ENCODE measurements at regions not wholly inside any gene's neighbourhood (a gene's known extent, or its start where the extent isn't known, plus 50 kb on each side); places are given as distances from the start of the nearest gene placed in this dataset.

DNA sequence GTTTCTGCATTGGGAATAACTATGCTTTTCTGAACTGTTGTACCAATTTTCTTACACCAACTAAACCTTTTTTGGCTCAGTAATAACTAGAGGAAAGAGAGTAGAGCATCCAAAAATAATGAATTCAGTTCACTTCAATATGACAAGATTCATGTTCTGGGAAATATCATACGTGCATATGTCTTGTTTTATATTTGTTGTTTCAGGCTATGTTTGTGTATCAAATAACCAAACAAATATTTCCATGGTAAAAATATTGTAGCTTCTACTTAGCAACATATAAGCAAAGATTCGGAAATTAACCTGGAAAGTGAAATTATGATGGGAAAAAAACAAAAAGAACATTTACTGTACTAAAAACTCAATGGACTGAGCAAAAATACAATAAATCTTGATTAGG, 503.2 kb downstream of the TMEM114 start:
- TF ChIP-seq CTCF (IDR thresholded peaks at IDR 0.05) = no peak
- Mint-ChIP-seq H3K4me1 (no peaks in the 10 kb centered on the region), H3K36me3 (no peaks in the 10 kb centered on the region), H3K27me3 (ENCODE audit: low read depth in 2 of 2) (no peaks in the 10 kb centered on the region), H3K27ac (no peak overlapping the region), H3K4me3 (no peak overlapping the region), H3K9me3 (peaks cover 10 to 11% of the 10 kb centered on the region in 2 donors)
- Histone ChIP-seq H3K4me3 (ENCODE audit: low read length) (no peak overlapping the region), H3K36me3 (ENCODE audit: control insufficient read depth, insufficient read depth, low read length) (no peaks in the 10 kb centered on the region), H3K27ac (ENCODE audit: low read length) (no peak overlapping the region), H3K4me1 (ENCODE audit: control insufficient read depth, insufficient read depth, low read length) (no peaks in the 10 kb centered on the region), H3K27me3 (ENCODE audit: control insufficient read depth, insufficient read depth, low read length) (no peaks in the 10 kb centered on the region), H3K9me3 (ENCODE audit: control insufficient read depth, insufficient read depth, low read length) (no peaks in the 10 kb centered on the region)
- intact Hi-C loops (cut with micrococcal nuclease) = no loop called here
- ATAC-seq (no peak), DNase-seq (no peak)
- no CpG with 5 or more reads among the region's 2 CpGs for WGBS (ENCODE audit: insufficient coverage)

GRCh38 chr16:8084882-8085281, 505.4 kb downstream of the TMEM114 start:
- Mint-ChIP-seq H3K4me3 (no peak overlapping the region), H3K27ac (no peak overlapping the region), H3K4me1 (no peaks in the 10 kb centered on the region), H3K36me3 (no peaks in the 10 kb centered on the region), H3K27me3 (ENCODE audit: low read depth in 2 of 2) (no peaks in the 10 kb centered on the region), H3K9me3 (peaks cover 7 to 11% of the 10 kb centered on the region in 2 donors)
- Histone ChIP-seq H3K4me3 (ENCODE audit: low read length) (no peak overlapping the region), H3K9me3 (ENCODE audit: control insufficient read depth, insufficient read depth, low read length) (no peaks in the 10 kb centered on the region), H3K4me1 (ENCODE audit: control insufficient read depth, insufficient read depth, low read length) (no peaks in the 10 kb centered on the region), H3K27ac (ENCODE audit: low read length) (no peak overlapping the region), H3K27me3 (ENCODE audit: control insufficient read depth, insufficient read depth, low read length) (no peaks in the 10 kb centered on the region), H3K36me3 (ENCODE audit: control insufficient read depth, insufficient read depth, low read length) (no peaks in the 10 kb centered on the region)
- ATAC-seq (no peak), DNase-seq (no peak)
- intact Hi-C loops (cut with micrococcal nuclease) = no loop called here
- WGBS (ENCODE audit: insufficient coverage) = 87% methylated on average over 2 of the region's 2 CpGs
- no peak for TF ChIP-seq CTCF (IDR thresholded peaks at IDR 0.05)

GRCh38 chr16:8084302-8084701, 506.0 kb downstream of the TMEM114 start:
- no peaks in the 10 kb centered on the region for H3K4me1 Mint-ChIP-seq
- 75% methylated on average over 1 of the region's 1 CpG for WGBS (ENCODE audit: insufficient coverage)
- ATAC-seq = no peak
- no peak overlapping the region for H3K4me3 Mint-ChIP-seq
- DNase-seq = no peak
- intact Hi-C loops (cut with micrococcal nuclease) = no loop called here
- Histone ChIP-seq H3K9me3 (ENCODE audit: control insufficient read depth, insufficient read depth, low read length) (no peaks in the 10 kb centered on the region), H3K36me3 (ENCODE audit: control insufficient read depth, insufficient read depth, low read length) (no peaks in the 10 kb centered on the region), H3K27ac (ENCODE audit: low read length) (no peak overlapping the region), H3K27me3 (ENCODE audit: control insufficient read depth, insufficient read depth, low read length) (no peaks in the 10 kb centered on the region), H3K4me3 (ENCODE audit: low read length) (no peak overlapping the region), H3K4me1 (ENCODE audit: control insufficient read depth, insufficient read depth, low read length) (no peaks in the 10 kb centered on the region)
- no peaks in the 10 kb centered on the region for H3K36me3 Mint-ChIP-seq
- H3K9me3 Mint-ChIP-seq = peaks cover 5 to 10% of the 10 kb centered on the region in 2 donors
- no peak overlapping the region for H3K27ac Mint-ChIP-seq
- H3K27me3 Mint-ChIP-seq (ENCODE audit: low read depth in 2 of 2) = no peaks in the 10 kb centered on the region
- TF ChIP-seq CTCF (IDR thresholded peaks at IDR 0.05) = no peak

- Mint-ChIP-seq H3K27me3 (ENCODE audit: low read depth in 2 of 2) (no peaks in the 10 kb centered on the region), H3K36me3 (no peaks in the 10 kb centered on the region), H3K9me3 (peaks cover 4 to 10% of the 10 kb centered on the region in 2 donors), H3K4me1 (no peaks in the 10 kb centered on the region), H3K4me3 (no peak overlapping the region), H3K27ac (no peak overlapping the region)
- 86% methylated on average over 3 of the region's 4 CpGs for WGBS (ENCODE audit: insufficient coverage)
- no peaks in the 10 kb centered on the region for H3K36me3 ChIP-seq (ENCODE audit: control insufficient read depth, insufficient read depth, low read length)
- H3K4me1 ChIP-seq (ENCODE audit: control insufficient read depth, insufficient read depth, low read length) = no peaks in the 10 kb centered on the region
- H3K9me3 ChIP-seq (ENCODE audit: control insufficient read depth, insufficient read depth, low read length) = no peaks in the 10 kb centered on the region
- no peak overlapping the region for H3K4me3 ChIP-seq (ENCODE audit: low read length)
- H3K27me3 ChIP-seq (ENCODE audit: control insufficient read depth, insufficient read depth, low read length) = no peaks in the 10 kb centered on the region
- intact Hi-C loops (cut with micrococcal nuclease) = no loop called here
- no peak for TF ChIP-seq CTCF (IDR thresholded peaks at IDR 0.05)
- no peak for ATAC-seq
- no peak overlapping the region for H3K27ac ChIP-seq (ENCODE audit: low read length)
- DNase-seq = no peak
Measured at GRCh38 chr16:8083560-8083959, 506.8 kb downstream of the TMEM114 start.

Measured in natural killer cell (primary cell).